ENCODE measurements at regions not wholly inside any gene's neighbourhood (a gene's known extent, or its start where the extent isn't known, plus 50 kb on each side); places are given as distances from the start of the nearest gene placed in this dataset.
"Not testable (repeated sequence)": the region's sequence is repeated elsewhere in the genome, so short reads cannot be mapped to it uniquely, and the experiment has no call there.

- no peak for DNase-seq (ENCODE audit: low spot score)
Observed at GRCh38 chr1:115181231-115181630, 91.9 kb upstream of the TSPAN2 start.

GRCh38 chr1:115179397-115180079, 90.2 kb upstream of the TSPAN2 start:
- peak; percentile 87 for DNase-seq (ENCODE audit: low spot score)

- no peak for DNase-seq (ENCODE audit: low spot score)
Observed at GRCh38 chr1:115176189-115176588, 86.9 kb upstream of the TSPAN2 start.

- no peak for DNase-seq (ENCODE audit: low spot score)
Observed at GRCh38 chr1:115175596-115175995, 86.3 kb upstream of the TSPAN2 start.

GRCh38 chr1:115173151-115173550, 83.8 kb upstream of the TSPAN2 start:
- no peak for DNase-seq (ENCODE audit: low spot score)

GRCh38 chr1:115172270-115172669, 83.0 kb upstream of the TSPAN2 start:
- no peak for DNase-seq (ENCODE audit: low spot score)

GRCh38 chr1:115170961-115171392, 81.7 kb upstream of the TSPAN2 start:
- DNase-seq (ENCODE audit: low spot score), result no peak

- DNase-seq (ENCODE audit: low spot score), result no peak
Observed at GRCh38 chr1:115170377-115170776, 81.1 kb upstream of the TSPAN2 start.

GRCh38 chr1:115168026-115168425, 78.7 kb upstream of the TSPAN2 start:
- DNase-seq (ENCODE audit: low spot score), result no peak

GRCh38 chr1:115166531-115167091, 77.3 kb upstream of the TSPAN2 start:
- no peak for DNase-seq (ENCODE audit: low spot score)

GRCh38 chr1:115165776-115166175, 76.5 kb upstream of the TSPAN2 start:
- no peak for DNase-seq (ENCODE audit: low spot score)

GRCh38 chr1:115164940-115165705, 75.8 kb upstream of the TSPAN2 start:
- no peak for DNase-seq (ENCODE audit: low spot score)

- no peak for DNase-seq (ENCODE audit: low spot score)
Observed at GRCh38 chr1:115164484-115164883, 75.2 kb upstream of the TSPAN2 start.

- DNase-seq (ENCODE audit: low spot score), result no peak
Observed at GRCh38 chr1:115160728-115161127, 71.4 kb upstream of the TSPAN2 start.

GRCh38 chr1:115159958-115160357, 70.7 kb upstream of the TSPAN2 start:
- DNase-seq (ENCODE audit: low spot score), result no peak

- DNase-seq (ENCODE audit: low spot score), result no peak
Observed at GRCh38 chr1:115158181-115158580, 68.9 kb upstream of the TSPAN2 start.

- no peak for DNase-seq (ENCODE audit: low spot score)
Observed at GRCh38 chr1:115156826-115157468, 67.6 kb upstream of the TSPAN2 start.

- no peak for DNase-seq (ENCODE audit: low spot score)
Observed at GRCh38 chr1:115153966-115154557, 64.8 kb upstream of the TSPAN2 start.

GRCh38 chr1:115147928-115148327, 58.6 kb upstream of the TSPAN2 start:
- DNase-seq (ENCODE audit: low spot score), result not testable (repeated sequence)

- DNase-seq (ENCODE audit: low spot score), result no peak
Observed at GRCh38 chr1:115145226-115145625, 55.9 kb upstream of the TSPAN2 start.

GRCh38 chr1:115144176-115144575, 54.9 kb upstream of the TSPAN2 start:
- no peak for DNase-seq (ENCODE audit: low spot score)

- peak; percentile 32 for DNase-seq (ENCODE audit: low spot score)
Observed at GRCh38 chr1:115142616-115143015, 53.3 kb upstream of the TSPAN2 start.

- DNase-seq (ENCODE audit: low spot score), result no peak
Observed at GRCh38 chr1:115141145-115141454, 51.8 kb upstream of the TSPAN2 start.
